Renal pelvis (tissue), 1 donor: ENCODE measurements at regions not wholly inside any gene's neighbourhood (a gene's known extent, or its start where the extent isn't known, plus 50 kb on each side); places are given as distances from the start of the nearest gene placed in this dataset.

ENCODE experiments used
- DNase-seq: peaks from one replicate; pipeline ENCODE4 v3.0.0-alpha.2; 2013

DNA sequence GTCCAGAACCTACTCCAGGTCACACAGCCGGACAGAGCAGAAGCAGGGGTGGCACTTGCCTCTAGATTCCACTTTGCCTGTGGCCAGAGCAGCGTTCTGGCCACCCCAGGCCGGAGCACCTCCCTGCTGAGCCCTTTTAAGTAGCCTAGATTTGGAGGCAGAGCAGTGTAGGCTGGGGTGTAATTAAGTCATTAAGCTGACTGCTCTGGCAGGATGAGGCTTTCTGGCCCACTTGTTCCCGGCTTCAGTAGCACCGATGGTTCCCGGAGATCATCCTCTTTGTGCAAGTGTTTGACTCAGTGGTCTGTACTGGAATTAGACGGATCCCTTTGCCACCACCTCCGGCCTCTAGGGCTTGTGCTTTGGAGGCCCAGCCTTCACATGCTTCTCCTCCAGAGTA lies 281.9 kb upstream of the ANKRD55 start:
- DNase-seq, result no peak

GRCh38 chr5:56514245-56514644 lies 281.1 kb upstream of the ANKRD55 start:
- DNase-seq, result no peak

DNA sequence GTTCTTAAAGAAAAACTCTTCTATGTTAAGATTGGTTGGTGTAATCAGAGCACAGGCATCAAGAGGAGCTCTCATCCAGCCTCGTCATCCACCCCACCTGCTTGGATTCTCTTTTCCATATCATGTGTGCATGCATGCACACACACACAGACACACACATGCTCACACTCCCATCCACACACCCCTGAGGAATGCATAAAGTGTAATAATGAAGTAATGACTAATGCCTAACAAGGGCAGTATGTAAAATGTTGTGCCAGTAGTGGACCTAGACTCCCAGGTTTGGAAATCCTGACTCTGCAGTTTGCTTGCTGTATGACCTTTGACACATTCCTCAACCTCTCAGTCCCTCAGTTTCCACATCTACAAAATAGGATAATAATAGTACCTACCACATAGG lies 280.0 kb upstream of the ANKRD55 start:
- DNase-seq, result no peak

- DNase-seq, result no peak
Observed at GRCh38 chr5:56512313-56512996, 279.3 kb upstream of the ANKRD55 start.

DNA sequence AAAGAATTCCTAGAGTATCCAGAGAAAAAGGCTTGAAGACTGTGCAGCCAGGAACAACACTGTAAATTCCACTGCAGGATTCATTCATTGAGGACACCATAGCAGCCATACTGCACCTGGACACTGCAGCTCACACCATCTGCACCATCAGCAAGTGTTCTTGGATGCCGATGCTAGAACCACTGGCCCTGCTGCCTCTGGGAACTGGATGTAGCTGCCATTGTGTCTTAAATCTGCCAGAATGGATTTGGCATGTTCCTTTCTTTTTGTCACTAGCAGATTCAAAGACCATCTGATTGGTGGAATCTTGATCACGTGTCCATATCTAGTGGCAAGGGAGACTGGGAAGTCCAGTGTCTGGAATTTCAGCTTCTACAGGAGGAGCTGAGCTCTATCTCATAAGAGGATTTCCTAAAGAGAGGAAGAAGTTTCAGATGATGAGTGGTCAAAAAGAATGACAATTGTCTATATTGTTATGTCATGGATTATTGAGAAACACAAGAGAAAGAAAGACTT lies 278.3 kb upstream of the ANKRD55 start:
- DNase-seq, result no peak

GRCh38 chr5:56508249-56508648 lies 275.1 kb upstream of the ANKRD55 start:
- DNase-seq, result no peak

DNA sequence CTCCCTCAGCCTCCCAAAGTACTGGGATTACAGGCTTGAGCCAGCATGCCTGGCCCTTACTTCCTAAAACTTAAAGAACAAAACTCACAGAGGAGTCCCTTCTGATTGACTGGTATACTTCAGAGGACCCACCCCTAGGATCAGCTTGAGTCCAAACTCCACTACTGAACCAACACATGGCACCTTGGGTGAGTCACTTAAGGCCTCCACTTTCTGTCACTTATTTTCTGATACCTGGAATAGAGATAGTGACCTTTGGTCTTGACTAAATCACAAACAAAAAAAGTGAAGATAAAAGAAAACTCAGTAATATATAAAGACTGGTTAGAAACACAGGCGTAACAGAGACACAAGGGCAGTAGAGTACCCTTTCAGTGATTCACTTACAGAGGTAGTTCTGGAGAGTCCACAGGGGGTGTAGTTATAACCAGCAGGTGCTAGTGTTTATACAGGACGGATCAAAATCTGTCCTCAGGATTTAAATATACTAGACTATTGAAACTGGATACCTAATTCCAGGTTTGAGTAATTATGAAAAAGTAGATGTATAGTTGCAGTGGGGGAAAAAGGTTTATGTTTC lies 274.3 kb upstream of the ANKRD55 start:
- DNase-seq, result no peak

- no peak for DNase-seq
Observed at GRCh38 chr5:56506211-56506965, 273.3 kb upstream of the ANKRD55 start.

- no peak for DNase-seq
Observed at GRCh38 chr5:56503929-56504328, 270.8 kb upstream of the ANKRD55 start.

- no peak for DNase-seq
Observed at GRCh38 chr5:56501781-56502557, 268.8 kb upstream of the ANKRD55 start.

DNA sequence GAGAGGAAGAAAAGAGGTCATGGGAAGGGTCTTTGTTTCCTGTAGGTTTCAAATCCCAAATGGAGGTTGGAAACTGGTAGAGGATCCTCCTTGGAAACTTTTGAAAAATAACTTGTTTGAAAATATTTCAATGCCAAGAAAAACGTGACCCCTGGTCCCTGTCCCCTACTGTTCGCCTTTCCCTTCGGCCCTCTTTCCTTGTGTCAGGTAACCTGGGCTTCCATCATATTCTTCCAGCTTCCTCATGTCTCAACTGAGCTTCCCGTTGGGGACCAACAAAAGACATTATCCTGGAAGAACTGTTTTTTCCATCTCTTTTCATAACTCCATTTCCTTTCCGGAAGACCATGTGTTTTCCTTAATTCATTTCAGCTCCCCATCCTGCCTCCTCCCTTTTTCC lies 266.8 kb upstream of the ANKRD55 start:
- no peak for DNase-seq

DNA sequence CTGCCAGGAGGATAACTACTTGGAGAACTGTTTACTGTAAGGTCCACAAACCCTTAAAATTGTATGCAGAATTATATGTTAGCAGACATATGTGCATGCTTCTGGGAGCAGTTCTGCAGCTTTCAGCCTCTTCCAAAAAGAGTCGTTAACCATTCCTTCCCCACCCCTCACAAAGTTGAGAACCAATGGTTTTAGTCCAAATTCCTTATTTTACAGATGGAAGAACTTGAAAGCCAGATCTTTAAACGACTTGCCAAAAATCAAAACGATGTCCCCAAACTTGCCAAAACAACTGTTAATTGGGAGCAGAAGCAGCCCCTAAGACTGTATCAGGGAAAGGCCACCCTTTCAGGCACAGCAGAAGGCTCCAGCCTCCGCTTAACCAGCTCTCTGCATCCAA lies 266.4 kb upstream of the ANKRD55 start:
- no peak for DNase-seq

GRCh38 chr5:56498759-56499395 lies 265.7 kb upstream of the ANKRD55 start:
- no peak for DNase-seq

GRCh38 chr5:56496581-56497063 lies 263.5 kb upstream of the ANKRD55 start:
- no peak for DNase-seq

- no peak for DNase-seq
Observed at GRCh38 chr5:56494300-56494731, 261.2 kb upstream of the ANKRD55 start.

GRCh38 chr5:56493766-56494165 lies 260.6 kb upstream of the ANKRD55 start:
- DNase-seq, result no peak

DNA sequence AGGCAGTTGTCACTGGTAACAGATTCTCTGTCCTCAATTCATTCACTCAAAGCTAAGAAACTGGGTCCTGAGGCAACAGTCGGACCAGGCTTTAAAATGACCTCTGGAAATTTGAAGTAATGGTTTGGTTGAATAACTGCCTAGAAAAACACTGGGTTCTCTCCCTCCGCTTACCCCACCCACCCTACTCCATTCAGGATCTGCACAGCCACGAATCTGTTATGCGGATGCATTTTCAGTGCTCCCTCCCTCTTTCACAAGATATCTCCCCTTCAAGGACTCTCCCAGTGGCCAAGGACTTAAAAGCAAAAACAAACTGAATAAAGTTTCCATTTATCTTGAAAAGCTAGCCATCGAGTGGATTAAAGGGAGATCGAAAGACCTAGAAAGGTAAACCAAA lies 260.2 kb upstream of the ANKRD55 start:
- DNase-seq, result no peak

GRCh38 chr5:56492812-56493211 lies 259.7 kb upstream of the ANKRD55 start:
- DNase-seq, result no peak

DNA sequence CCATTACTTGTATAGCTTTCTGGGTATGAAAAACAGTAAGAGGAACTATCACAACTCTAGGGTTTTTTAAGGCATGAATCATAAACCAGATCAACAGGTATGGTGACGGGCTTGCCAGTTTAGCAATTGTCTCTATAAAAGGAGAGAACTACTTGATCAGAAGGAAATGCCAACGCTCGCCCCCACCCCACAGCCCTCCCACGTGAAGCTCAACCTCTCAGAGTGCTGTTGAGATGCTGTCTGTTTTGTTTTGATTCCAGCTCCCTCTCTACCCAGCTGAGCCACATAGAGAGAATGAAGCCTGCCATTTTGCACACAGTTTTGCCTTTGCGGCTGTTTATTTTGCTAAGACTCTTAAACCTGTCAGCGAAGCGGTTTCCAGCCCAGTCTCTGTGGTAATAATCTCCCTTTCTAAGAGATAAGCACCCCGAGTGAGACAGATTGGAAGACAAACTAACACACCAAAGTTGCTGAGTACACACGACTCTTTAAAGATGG lies 257.9 kb upstream of the ANKRD55 start:
- DNase-seq, result no peak

- DNase-seq, result no peak
Observed at GRCh38 chr5:56489272-56489671, 256.1 kb upstream of the ANKRD55 start.

GRCh38 chr5:56487528-56488115 lies 254.5 kb upstream of the ANKRD55 start:
- no peak for DNase-seq
